GM23248 (cell line): ENCODE measurements at regions not wholly inside any gene's neighbourhood (a gene's known extent, or its start where the extent isn't known, plus 50 kb on each side); places are given as distances from the start of the nearest gene placed in this dataset.

ENCODE experiments used
- EZH2 ChIP-seq: fragments of 200-600 bp; sonication (generic); IDR thresholded peaks from 2 replicates; pipeline ENCODE4 v1.6.1; 2018; ENCODE audit warnings: antibody characterized with exemption, mild to moderate bottlenecking; ENCODE audit not compliant: insufficient read depth, poor library complexity, severe bottlenecking
- EZH2phosphoT487 ChIP-seq: fragments of 200-600 bp; sonication (generic); IDR thresholded peaks from 2 replicates; pipeline ENCODE4 v1.6.1; 2018; ENCODE audit warnings: antibody characterized with exemption, moderate library complexity, mild to moderate bottlenecking, low read depth; ENCODE audit not compliant: insufficient read depth

DNA sequence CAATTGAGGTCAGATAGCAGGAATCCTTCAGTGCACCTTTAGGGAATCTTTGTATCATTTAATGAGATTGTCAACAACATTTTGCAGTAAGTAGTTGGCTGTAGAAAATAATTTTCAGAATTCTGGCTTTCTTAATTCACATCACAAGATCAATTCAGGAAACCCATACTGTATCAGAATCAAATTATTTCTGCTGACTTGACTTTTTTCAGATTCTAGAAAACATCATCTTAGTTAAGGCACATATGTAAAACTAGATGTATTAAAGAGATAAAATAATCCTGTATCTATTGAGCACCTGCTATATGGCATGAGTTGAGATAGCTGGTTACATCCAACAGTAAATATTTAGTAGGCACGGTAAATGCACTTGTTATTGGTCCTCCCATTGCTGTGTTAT, 791.4 kb downstream of the TDRD15 start:
- TF ChIP-seq EZH2 (no peak), EZH2phosphoT487 (no peak)
